A549 (cell line): ENCODE measurements at regions not wholly inside any gene's neighbourhood (a gene's known extent, or its start where the extent isn't known, plus 50 kb on each side); places are given as distances from the start of the nearest gene placed in this dataset.

ENCODE experiments used
- CTCF ChIP-seq: fragments of >200 bp; sonication (Bioruptor Twin); formaldehyde crosslinking; IDR thresholded peaks from 3 replicates; pipeline ENCODE4 v1.5.1; 2016
- E2F6 ChIP-seq: IDR thresholded peaks from 2 replicates; pipeline ENCODE4 v1.6.1; 2012; ENCODE audit warnings: low read depth, borderline replicate concordance
- ESRRA ChIP-seq: fragments of 150-350 bp; IDR thresholded peaks from 2 replicates; pipeline ENCODE4 v1.6.1; 2014; ENCODE audit warnings: mild to moderate bottlenecking, low read length, borderline replicate concordance
- MAX ChIP-seq: IDR thresholded peaks from 2 replicates; pipeline ENCODE4 v1.6.1; 2012
- MYC ChIP-seq: IDR thresholded peaks from 2 replicates; pipeline ENCODE4 v1.6.1; 2012; ENCODE audit warnings: mild to moderate bottlenecking, inconsistent platforms, low read length, improper control_type of control experiment, borderline replicate concordance
- RCOR1 ChIP-seq: fragments of 150-350 bp; IDR thresholded peaks from 2 replicates; pipeline ENCODE4 v1.6.1; 2014; ENCODE audit warnings: antibody characterized with exemption, low read length, low read depth
- REST ChIP-seq: fragments of 200-600 bp; sonication (generic); IDR thresholded peaks from 2 replicates; pipeline ENCODE4 v1.6.1; 2016; ENCODE audit warnings: antibody characterized with exemption, mild to moderate bottlenecking, moderate library complexity
- ZC3H11A ChIP-seq: fragments of 450-650 bp; IDR thresholded peaks from 2 replicates; pipeline ENCODE4 v1.6.1; 2014; ENCODE audit warnings: antibody characterized with exemption, mild to moderate bottlenecking

- TF ChIP-seq CTCF (no peak), ESRRA (no peak), MAX (no peak), MYC (no peak), RCOR1 (no peak), REST (no peak), E2F6 (no peak), ZC3H11A (no peak)
These were observed 493.0 kb upstream of the ACVR2A start for GRCh38 chr2:147351784-147352183.
